Stomach (tissue), 4 donors: ENCODE measurements at regions not wholly inside any gene's neighbourhood (a gene's known extent, or its start where the extent isn't known, plus 50 kb on each side); places are given as distances from the start of the nearest gene placed in this dataset.

ENCODE experiments used
- POLR2A ChIP-seq, 4 donors: fragments of 450-650 bp; IDR thresholded peaks; one replicate each; pipeline ENCODE4 v1.6.1; 2016; ENCODE audit warnings: antibody characterized with exemption in 4 of 4, control low read depth in 2 of 4, mild to moderate bottlenecking in 1 of 4, moderate library complexity in 1 of 4
- POLR2AphosphoS5 ChIP-seq, 3 donors: sonication (generic); formaldehyde crosslinking; IDR thresholded peaks; one replicate each; pipeline ENCODE4 v1.6.1; 2016; ENCODE audit warnings: antibody characterized with exemption in 3 of 3
- TF ChIP-seq, protein P1 (sequence below), 7 experiments: fragments of 450-650 bp in 4 of 7; fragments of 200-600 bp in 3 of 7; sonication (generic) in 3 of 7; IDR thresholded peaks; one replicate each; pipeline ENCODE4 v1.5.1; 2016 to 2019; ENCODE audit warnings: antibody characterized with exemption in 7 of 7, control low read depth in 2 of 7, mild to moderate bottlenecking in 1 of 7

DNA sequence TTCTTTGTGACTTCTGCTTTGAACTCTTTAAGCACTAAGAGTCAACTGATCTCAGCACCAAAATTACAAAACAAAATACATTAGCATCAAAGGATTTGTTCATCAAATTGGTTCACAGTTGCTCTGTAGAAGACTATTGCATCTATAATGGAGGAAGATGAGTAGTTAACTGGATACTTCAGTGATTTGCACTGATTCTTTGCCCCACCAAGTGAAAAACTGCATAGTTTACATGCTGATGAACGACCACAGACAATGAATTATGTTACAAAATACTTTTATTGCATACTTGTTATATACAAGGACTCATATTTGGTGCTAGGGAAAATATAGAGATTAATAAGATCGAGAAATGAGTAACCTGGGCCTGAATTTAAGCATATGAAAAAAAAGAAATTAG, 107.2 kb downstream of the SCG2 start:
- TF ChIP-seq, protein P1, sequence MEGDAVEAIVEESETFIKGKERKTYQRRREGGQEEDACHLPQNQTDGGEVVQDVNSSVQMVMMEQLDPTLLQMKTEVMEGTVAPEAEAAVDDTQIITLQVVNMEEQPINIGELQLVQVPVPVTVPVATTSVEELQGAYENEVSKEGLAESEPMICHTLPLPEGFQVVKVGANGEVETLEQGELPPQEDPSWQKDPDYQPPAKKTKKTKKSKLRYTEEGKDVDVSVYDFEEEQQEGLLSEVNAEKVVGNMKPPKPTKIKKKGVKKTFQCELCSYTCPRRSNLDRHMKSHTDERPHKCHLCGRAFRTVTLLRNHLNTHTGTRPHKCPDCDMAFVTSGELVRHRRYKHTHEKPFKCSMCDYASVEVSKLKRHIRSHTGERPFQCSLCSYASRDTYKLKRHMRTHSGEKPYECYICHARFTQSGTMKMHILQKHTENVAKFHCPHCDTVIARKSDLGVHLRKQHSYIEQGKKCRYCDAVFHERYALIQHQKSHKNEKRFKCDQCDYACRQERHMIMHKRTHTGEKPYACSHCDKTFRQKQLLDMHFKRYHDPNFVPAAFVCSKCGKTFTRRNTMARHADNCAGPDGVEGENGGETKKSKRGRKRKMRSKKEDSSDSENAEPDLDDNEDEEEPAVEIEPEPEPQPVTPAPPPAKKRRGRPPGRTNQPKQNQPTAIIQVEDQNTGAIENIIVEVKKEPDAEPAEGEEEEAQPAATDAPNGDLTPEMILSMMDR (IDR thresholded peaks at IDR 0.05) = no peak
- TF ChIP-seq POLR2AphosphoS5 (IDR thresholded peaks at IDR 0.05) = no peak
- TF ChIP-seq POLR2A (IDR thresholded peaks at IDR 0.05) = no peak
